ENCODE measurements at regions not wholly inside any gene's neighbourhood (a gene's known extent, or its start where the extent isn't known, plus 50 kb on each side); places are given as distances from the start of the nearest gene placed in this dataset.

GRCh38 chr11:129292092-129292491 is 83.6 kb upstream of the BARX2 start:
- DNase-seq (ENCODE audit: low read depth in 1 of 2, low spot score in 1 of 2): no peak

GRCh38 chr11:129291546-129291945 is 84.1 kb upstream of the BARX2 start:
- no peak for DNase-seq (ENCODE audit: low read depth in 1 of 2, low spot score in 1 of 2)

GRCh38 chr11:129290966-129291365 is 84.7 kb upstream of the BARX2 start:
- DNase-seq (ENCODE audit: low read depth in 1 of 2, low spot score in 1 of 2): no peak

GRCh38 chr11:129289350-129290040 is 86.2 kb upstream of the BARX2 start:
- no peak for DNase-seq (ENCODE audit: low read depth in 1 of 2, low spot score in 1 of 2)

- no peak for DNase-seq (ENCODE audit: low read depth in 1 of 2, low spot score in 1 of 2)
These were observed 87.7 kb upstream of the BARX2 start for GRCh38 chr11:129287920-129288319.

GRCh38 chr11:129286813-129287212 is 88.8 kb upstream of the BARX2 start:
- no peak for DNase-seq (ENCODE audit: low read depth in 1 of 2, low spot score in 1 of 2)

GRCh38 chr11:129285402-129285786 is 90.3 kb upstream of the BARX2 start:
- DNase-seq (ENCODE audit: low read depth in 1 of 2, low spot score in 1 of 2): no peak

- no peak for DNase-seq (ENCODE audit: low read depth in 1 of 2, low spot score in 1 of 2)
These were observed 91.0 kb upstream of the ARHGAP32 start for GRCh38 chr11:129283141-129283540.

- DNase-seq (ENCODE audit: low read depth in 1 of 2, low spot score in 1 of 2): no peak
These were observed 90.5 kb upstream of the ARHGAP32 start for GRCh38 chr11:129282634-129283033.

- DNase-seq (ENCODE audit: low read depth in 1 of 2, low spot score in 1 of 2): no peak
These were observed 89.6 kb upstream of the ARHGAP32 start for GRCh38 chr11:129281471-129282415.

- no peak for DNase-seq (ENCODE audit: low read depth in 1 of 2, low spot score in 1 of 2)
These were observed 88.1 kb upstream of the ARHGAP32 start for GRCh38 chr11:129280027-129280811.

- peak; percentile 27 to 28 for DNase-seq (ENCODE audit: low read depth in 1 of 2, low spot score in 1 of 2)
These were observed 87.4 kb upstream of the ARHGAP32 start for GRCh38 chr11:129279326-129280026.

GRCh38 chr11:129278586-129279319 is 86.6 kb upstream of the ARHGAP32 start:
- no peak for DNase-seq (ENCODE audit: low read depth in 1 of 2, low spot score in 1 of 2)

GRCh38 chr11:129277198-129277843 is 85.2 kb upstream of the ARHGAP32 start:
- DNase-seq (ENCODE audit: low read depth in 1 of 2, low spot score in 1 of 2): no peak

- no peak for DNase-seq (ENCODE audit: low read depth in 1 of 2, low spot score in 1 of 2)
These were observed 83.7 kb upstream of the ARHGAP32 start for GRCh38 chr11:129275828-129276227.

- no peak for DNase-seq (ENCODE audit: low read depth in 1 of 2, low spot score in 1 of 2)
These were observed 82.0 kb upstream of the ARHGAP32 start for GRCh38 chr11:129273944-129274711.

- DNase-seq (ENCODE audit: low read depth in 1 of 2, low spot score in 1 of 2): no peak
These were observed 81.2 kb upstream of the ARHGAP32 start for GRCh38 chr11:129273322-129273721.

GRCh38 chr11:129271030-129271429 is 78.9 kb upstream of the ARHGAP32 start:
- DNase-seq (ENCODE audit: low read depth in 1 of 2, low spot score in 1 of 2): no peak

GRCh38 chr11:129270446-129270845 is 78.3 kb upstream of the ARHGAP32 start:
- DNase-seq (ENCODE audit: low read depth in 1 of 2, low spot score in 1 of 2): no peak

Measured in activated CD4-positive, alpha-beta T cell treated with anti-CD3 and anti-CD28 coated beads, Interleukin-2, amount 50 U/mL, for 24 hours (primary cell).